Coronary artery (tissue), 2 donors: ENCODE measurements at regions not wholly inside any gene's neighbourhood (a gene's known extent, or its start where the extent isn't known, plus 50 kb on each side); places are given as distances from the start of the nearest gene placed in this dataset.
A peak's percentile ranks its signal among the peaks of the same experiment; 100 is the strongest.

ENCODE experiments used
- DNase-seq: peaks from one replicate; pipeline ENCODE4 v3.0.0-alpha.2; 2017; ENCODE audit warnings: low spot score
- H3K27ac ChIP-seq, 2 donors: fragments of 200-600 bp; sonication (generic); one replicate each; pipeline ENCODE4 v1.5.1; 2016 to 2019
- H3K4me3 ChIP-seq: fragments of 200-600 bp; sonication (generic); 2 replicates; pipeline ENCODE4 v1.5.1; 2016; ENCODE audit warnings: mild to moderate bottlenecking, moderate library complexity
- CTCF ChIP-seq: fragments of 200-600 bp; sonication (generic); IDR thresholded peaks from one replicate; pipeline ENCODE4 v1.5.1; 2019; ENCODE audit warnings: antibody characterized with exemption

- Histone ChIP-seq H3K27ac (no peak overlapping the region), H3K4me3 (no peak overlapping the region)
- no peak for DNase-seq
- no peak for TF ChIP-seq CTCF
Observed at GRCh38 chr9:84405667-84406066, 65.1 kb upstream of the SLC28A3 start.

GRCh38 chr9:84408416-84408815 lies 67.9 kb upstream of the SLC28A3 start:
- no peak overlapping the region for H3K27ac ChIP-seq

GRCh38 chr9:84411683-84412267 lies 71.2 kb upstream of the SLC28A3 start:
- DNase-seq, result peak; percentile 41
- TF ChIP-seq CTCF, result no peak
- Histone ChIP-seq H3K27ac (no peak overlapping the region), H3K4me3 (no peak overlapping the region)

More at GRCh38 chr9:84408416-84408815, 67.9 kb upstream of the SLC28A3 start:
- no peak for TF ChIP-seq CTCF
- peak; percentile 41 for DNase-seq
- H3K4me3 ChIP-seq, result no peak overlapping the region

- H3K27ac ChIP-seq, result no peak overlapping the region
- H3K4me3 ChIP-seq, result no peak overlapping the region
- no peak for TF ChIP-seq CTCF
- DNase-seq, result peak; percentile 26
Observed at GRCh38 chr9:84412654-84413053, 72.1 kb upstream of the SLC28A3 start.

GRCh38 chr9:84413301-84413700 lies 72.7 kb upstream of the SLC28A3 start:
- H3K27ac ChIP-seq, result no peak overlapping the region
- no peak overlapping the region for H3K4me3 ChIP-seq
- no peak for DNase-seq
- no peak for TF ChIP-seq CTCF

GRCh38 chr9:84419031-84419602 lies 78.6 kb upstream of the SLC28A3 start:
- H3K27ac ChIP-seq, result no peak overlapping the region
- no peak overlapping the region for H3K4me3 ChIP-seq
- no peak for TF ChIP-seq CTCF
- peak; percentile 2 for DNase-seq

- no peak overlapping the region for H3K4me3 ChIP-seq
- DNase-seq, result no peak
- no peak for TF ChIP-seq CTCF
- no peak overlapping the region for H3K27ac ChIP-seq
Observed at GRCh38 chr9:84424931-84425330, 84.4 kb upstream of the SLC28A3 start.
